HG02798 (cell line): ENCODE measurements at regions not wholly inside any gene's neighbourhood (a gene's known extent, or its start where the extent isn't known, plus 50 kb on each side); places are given as distances from the start of the nearest gene placed in this dataset.
"Not testable (repeated sequence)": the region's sequence is repeated elsewhere in the genome, so short reads cannot be mapped to it uniquely, and the experiment has no call there.

Experiments used
- ATAC-seq: cut with Tn5 transposase; IDR thresholded peaks from one replicate; pipeline ENCODE4 v1.9.1; 2021; ENCODE audit warnings: mild to moderate bottlenecking; ENCODE audit not compliant: unreplicated experiment, poor library complexity

DNA sequence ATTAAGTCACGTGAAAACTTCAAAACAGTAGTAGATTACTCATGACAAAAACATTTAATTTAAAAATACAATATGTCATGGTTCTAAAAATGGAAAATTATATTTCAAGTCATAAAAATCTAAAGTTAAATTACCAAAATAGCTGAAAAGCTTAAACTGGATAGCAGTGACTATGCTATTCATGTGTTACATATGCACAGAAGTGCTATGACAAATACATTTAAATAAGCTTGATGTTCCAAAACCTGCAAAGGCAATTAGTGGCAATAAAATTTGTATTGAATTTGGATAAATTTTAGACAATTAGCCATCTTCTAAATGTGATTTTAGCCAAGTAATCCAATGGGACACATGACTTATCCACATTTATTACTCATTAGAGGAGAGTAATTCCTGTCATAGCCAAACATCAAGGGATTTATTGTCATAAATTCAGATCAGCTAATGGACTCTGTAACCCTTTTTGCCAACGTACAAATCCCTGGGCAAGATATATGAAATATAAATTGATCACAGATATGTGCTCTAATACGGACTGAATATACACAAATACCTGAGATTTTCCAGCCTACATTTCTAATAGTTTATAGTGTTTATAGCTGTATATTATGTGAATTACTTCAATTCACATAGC lies 419.4 kb downstream of the ISL1 start:
- no peak for ATAC-seq

DNA sequence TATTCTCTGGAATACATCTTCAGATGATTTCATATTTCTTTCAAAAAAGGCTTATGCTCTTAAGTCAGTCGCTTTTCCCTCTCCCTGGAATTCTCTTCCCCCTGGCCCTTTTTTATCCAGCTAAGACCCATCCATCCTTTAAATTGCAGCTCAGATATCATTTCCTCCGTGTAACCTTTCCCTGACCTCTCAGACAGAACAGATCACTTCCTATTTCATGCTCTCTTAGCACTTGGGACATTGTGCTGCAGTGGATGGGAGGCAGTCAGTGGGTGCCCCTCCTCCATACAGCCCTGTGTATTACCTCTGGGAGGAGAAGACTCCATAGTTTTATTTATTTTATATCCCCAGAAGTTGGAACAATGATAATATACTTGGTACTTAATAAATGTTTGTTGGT lies 423.4 kb downstream of the ISL1 start:
- ATAC-seq: no peak

DNA sequence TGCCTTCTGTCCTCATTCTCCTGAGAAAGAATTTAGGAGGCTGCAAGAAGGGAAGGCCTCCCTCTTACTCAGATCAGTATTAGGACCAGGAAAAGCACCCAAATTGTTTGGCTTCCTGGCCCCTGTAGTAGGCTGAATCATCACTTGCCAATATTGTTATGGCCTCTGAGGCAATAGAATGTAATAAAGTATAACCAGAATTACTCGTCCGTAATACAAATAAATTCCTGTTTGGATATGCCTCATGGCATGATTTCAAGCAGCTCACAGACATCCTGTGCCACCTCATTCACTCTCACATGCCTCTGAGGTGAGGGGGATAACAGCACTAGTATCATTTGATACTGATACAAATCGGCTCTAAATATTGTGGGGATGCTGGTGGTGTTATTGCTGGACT lies 427.3 kb downstream of the ISL1 start:
- no peak for ATAC-seq

DNA sequence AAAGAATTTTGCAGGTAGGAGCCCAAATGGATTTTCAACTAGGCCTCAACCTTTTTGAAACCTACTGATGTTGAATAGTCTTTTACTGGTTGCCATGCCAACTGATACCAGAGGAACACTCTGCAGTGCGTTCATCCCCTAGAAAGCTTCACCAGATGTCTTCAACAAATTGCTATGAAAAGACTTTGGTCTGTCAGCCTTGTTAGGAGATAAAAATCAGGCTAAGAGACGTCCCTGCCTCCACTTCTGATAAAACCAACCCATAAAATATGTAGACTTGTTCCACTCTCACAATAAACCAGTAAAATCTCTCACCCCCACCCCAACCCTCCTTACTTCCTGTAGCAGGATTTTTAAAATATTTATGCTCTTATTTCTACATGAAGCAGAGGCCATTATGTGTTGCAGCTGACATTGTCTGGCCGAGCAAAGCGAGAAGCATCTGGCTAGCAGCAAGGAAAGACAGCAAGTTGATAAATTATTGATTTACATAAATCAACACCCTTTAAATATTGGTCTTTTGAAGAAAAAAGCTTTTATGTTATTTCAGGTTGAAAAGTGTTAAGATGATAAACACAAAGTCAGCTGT lies 428.7 kb downstream of the ISL1 start:
- ATAC-seq: no peak

DNA sequence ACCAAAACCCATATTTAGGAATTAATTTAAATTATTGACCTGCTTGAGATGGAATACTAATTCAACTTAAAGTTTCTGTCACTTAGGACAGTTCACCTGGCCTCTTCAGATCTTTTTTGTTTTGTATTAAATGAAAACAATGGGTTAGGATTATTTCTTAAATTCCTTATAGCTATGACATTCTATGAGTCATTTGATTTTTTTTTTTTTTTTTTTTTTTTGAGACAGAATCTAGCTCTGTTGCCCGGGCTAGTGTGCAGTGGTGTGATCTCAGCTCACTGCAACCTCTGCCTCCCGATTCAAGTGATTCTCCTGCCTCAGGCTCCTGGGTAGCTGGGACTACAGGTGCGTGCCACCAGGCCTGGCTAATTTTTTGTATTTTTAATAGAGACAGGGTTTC lies 431.6 kb downstream of the ISL1 start:
- ATAC-seq: not testable (repeated sequence)

DNA sequence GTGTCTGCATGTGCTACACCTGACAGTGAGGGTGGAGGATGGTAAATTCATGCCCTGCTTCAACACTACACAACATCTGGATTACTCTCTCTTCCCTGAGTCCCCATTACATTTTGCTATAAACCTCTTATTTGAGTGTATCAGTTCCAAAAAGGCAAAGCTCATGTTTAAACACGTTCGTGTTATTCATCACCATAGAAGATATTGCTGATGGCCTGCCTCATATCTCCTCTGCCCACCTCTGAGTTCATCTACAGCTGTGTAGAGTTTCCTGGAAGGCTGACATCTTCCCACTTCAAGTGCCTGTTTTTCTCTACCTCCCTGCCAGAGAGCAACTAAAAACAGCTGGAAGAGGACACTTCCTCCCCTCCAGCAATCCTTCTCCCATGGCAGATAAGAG lies 433.2 kb downstream of the ISL1 start:
- no peak for ATAC-seq

DNA sequence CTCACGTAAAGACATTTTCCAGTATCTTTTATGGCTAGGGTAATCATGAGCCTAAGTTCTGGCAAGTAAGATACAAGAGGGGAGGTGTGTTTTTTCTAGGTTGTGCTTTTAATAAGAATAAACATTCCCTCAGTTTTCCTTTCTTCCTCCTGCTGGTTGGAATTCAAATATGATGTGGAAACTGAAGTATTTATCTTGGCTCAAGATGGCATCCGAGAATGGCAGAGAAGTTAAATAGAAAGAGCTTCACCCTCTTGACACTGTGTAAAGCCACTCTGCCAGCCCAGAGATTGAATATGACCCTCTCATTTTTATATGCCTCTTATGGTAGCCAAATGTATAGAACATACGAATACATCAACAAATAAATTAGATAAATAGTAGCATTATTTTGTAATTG lies 438.4 kb downstream of the ISL1 start:
- ATAC-seq: no peak

DNA sequence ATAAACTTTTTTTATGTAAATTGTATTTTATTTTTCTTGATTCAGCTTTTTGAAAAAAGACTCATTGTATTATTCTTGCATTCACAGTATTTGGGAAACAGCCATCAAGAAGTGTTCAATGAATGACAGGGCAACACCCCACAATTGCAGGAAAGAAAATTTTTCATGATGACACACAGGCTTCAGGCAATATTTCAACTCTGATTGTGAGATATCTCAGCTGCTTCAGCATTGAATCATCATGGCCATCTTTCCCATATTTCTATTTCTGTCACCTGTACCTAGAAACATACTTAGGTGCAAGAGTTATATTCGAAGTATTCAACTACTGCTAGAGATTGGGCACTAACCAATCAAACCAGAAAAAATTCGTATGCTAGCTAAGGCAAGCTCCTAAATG lies 446.0 kb downstream of the ISL1 start:
- no peak for ATAC-seq

DNA sequence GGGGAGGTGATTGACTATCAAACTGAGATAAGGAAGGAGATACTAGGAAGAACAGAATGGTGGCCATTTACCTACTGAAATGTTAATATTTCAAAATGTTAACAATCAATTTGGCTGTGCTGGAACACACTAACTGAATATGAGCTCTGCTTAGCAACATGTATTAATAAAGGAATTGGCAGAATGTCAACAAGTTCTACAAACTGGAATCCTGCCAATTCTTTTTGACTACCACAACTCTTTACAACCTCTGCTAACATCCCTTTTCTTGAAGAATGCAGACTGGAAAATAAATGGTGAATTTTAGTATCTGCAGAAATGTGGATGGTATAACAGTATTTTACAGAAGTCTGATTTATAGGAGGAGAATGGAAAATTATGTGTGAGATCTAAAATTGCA lies 446.4 kb downstream of the ISL1 start:
- no peak for ATAC-seq

DNA sequence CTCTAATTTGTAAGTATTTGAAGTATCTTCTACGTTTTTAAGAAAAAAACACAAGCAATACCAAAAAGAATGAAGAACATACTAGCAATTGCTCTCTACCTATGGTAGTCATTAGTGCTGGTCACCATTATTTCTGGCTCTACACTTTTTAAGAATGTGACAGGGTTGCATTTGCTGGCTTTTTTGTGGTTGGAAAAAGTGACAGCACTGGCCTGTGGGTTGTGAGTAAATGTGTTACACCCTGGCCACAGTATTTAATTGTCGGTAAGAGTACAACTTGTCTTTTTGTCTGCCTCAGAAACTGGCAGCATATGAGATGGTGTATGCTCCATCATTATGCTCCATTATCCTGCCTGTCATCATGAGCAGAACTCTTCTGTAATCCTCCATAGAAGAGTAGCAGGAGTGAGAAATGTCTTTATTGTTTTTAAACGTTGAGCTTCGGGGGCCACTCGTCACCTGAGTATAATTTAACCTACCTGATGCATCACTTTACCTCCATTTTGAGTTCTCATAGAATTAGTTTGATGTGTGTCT lies 449.8 kb downstream of the ISL1 start:
- no peak for ATAC-seq

DNA sequence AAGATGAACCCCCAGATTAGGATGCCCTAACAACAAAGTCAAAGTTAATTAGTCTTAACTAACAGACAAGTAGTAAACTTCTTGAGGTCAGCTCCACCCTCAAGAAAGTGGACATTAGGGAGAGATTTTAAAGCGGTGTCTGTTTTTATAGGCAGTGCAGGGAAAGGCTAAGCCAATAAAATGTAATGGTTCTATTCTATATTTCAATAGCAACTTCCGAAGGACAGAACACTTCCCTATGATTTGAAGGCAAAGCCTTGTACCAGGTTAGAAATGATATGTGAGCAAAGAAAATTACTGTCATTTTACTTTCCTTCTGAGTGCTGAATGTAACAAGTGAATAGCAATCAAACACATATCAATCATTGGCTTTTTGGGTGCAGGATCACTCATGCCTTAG lies 455.2 kb downstream of the ISL1 start:
- ATAC-seq: no peak

DNA sequence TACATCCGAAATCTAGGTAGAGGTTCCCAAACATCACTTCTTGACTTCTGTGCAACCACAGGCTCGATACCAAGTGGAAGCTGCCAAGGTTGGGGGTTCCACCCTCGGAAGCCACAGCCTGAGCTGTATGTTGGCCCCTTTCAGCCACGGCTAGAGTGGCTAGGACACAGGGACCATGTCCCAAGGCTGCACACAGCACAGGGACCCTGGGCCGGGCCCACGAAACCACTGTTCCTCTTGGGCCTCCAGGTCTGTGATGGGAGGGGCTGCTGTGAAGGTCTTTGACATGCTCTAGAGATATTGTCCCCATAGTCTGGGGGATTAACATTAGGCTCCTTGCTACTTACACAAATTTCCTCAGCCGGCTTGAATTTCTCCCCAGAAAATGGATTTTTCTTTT lies 460.6 kb downstream of the ISL1 start:
- ATAC-seq: no peak

DNA sequence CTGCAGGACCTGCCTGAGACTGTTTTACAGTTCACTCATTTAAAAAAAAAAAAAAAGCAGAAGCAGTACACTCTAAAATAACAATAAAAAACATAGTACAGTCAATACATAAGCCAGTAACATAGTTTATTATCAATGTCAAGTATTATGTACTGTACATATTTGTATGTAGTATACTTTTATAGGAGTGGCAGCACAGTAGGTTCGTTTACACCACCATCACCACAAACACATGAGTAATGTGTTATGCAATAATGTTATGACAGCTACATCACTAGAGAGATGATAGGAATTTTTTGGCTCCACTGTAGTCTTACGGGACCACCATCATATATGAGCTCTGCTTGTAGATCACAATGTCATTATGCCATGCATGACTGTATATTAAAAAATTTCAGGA lies 462.8 kb downstream of the ISL1 start:
- no peak for ATAC-seq

DNA sequence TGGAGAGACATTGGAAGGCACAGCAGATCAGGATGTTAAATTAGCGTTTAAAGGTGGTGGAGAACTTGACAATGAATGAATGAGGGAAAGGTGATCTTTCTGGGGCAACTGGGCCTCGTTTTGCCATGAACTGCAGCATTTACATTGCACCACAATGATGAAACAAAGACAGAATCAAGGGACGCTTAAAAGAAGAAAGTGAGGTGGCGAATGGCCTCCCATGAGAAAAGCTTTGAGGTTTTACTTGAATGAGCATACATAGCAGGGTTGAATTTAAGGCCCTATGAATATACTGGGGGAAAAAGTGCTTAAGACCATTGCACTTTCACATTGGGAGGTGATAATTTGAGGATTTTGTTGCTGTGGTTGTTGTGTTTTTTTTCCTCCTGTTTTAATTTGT lies 476.4 kb downstream of the ISL1 start:
- ATAC-seq: no peak

DNA sequence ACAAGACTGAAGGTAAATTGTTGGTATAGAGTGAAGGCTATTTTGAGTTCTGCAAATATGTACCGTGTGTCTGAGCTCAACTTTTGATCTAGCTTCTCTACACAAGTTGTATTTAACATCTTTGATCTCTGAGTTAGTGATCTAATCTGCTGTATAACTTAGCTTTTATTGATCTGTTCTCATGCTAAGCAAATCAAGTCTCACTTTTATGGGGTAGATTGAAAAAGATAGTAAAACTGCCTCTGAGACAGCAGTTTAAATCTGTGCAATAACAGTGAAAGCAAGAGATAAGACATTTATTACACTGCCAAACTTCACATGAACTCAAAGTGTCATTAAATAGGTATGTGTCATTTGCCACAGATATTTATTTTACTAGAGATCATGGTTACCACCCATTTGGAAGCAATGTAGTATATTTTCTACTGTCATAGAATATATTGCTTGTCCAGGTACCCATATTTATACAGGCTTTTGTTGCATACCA lies 477.3 kb downstream of the ISL1 start:
- ATAC-seq: no peak

DNA sequence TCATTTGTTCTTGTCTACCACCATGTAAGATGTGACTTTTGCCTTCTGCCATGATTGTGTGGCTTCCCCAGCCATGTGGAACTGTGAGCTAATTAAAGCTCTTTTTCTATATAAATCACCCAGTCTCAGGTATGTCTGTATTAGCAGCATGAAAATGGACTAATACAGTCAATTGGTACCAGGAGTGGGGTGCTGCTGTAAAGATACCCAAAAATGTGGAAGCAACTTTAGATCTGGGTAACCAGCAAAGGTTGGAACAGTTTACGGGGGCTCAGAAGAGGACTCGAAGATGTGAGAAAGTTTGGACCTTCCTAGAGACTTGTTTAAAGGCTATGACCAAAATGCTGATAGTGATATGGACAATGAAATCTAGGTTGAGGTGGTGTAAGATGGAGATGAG lies 488.9 kb downstream of the ISL1 start:
- ATAC-seq: no peak

DNA sequence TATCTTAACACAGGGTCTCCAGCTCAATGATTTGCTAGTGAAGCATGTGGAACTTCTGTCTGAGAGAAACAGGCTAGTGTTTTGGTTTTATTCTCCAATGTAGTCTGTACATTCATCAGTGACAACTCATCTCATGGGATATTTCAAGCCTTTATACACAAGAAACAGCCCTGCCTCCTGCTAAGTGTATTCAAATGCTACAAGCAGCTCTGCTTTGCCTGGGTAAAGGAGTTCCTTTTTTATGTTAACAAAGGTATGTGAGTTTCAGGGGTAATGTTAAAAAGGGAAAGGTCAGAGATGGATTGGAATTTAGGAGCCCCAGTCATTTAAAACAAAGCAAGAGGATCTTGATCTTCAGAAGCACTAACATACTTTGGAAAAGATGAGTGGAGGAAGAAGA lies 498.7 kb downstream of the ISL1 start:
- no peak for ATAC-seq

DNA sequence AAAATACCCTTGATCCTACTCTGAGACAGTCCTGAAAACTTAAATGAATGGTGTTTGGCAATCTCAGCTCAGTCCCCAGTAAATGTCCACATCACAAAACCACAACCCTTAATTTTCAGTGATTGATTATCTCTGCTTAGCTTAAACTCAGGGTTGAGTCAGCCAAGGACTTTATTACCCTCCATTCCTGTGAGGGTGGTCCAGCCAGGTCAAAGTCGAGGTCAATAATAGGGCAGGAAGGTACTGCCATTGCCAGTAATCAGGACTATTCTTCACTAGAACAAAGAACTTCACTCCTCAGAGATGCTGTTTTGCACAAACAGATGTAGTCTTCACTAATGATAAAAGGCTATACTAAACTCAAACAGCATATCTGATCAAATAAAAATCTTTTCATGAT lies 499.4 kb downstream of the ISL1 start:
- no peak for ATAC-seq

DNA sequence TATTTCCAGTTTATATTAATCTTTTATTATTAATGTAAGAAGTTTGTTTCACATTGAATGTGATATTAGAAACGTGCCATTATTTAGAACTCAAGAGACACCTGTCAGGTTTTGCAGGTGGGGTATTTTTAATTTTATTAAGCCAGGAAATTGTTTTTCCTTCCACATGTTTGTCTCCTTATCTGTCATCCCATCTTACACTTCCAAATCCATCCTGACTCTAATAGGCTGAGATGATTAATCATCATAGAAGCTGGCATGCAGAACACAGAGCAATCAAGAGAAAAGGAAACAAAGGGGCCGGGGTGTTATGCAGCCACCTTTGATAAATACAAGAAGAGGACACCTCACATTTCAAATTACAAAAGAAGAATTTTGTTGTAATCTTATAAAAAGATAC lies 506.5 kb downstream of the ISL1 start:
- ATAC-seq: no peak

DNA sequence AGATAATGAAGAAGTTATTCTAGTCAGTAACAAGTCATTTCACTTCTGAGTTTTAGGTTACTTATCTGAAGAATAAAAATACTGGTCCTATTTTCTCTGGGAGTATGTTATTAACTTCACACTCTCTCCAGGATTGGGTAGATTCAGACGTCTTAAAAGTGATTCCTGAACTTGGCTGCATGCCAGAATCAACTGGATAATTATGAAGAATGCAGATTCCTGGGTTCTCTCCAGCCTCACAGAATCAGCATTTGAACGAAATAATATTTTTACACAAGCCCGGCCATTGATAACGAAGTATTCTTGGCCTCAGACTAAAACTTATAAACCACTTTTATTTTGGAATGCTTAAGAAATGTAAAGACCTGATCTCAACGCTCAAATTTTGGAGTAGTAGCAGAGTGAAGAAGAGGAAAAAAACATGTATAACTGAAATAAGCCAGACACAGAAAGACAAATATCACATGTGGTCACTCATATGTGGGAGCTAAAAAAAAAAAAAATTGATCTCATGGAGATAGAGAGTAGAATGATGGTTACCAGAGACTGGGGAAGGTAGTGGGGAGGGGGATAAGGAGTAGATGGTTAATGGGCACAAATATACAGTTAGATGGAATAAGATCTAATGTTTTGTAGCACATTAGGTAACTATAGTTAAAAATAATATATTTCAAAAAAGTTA lies 507.3 kb downstream of the ISL1 start:
- no peak for ATAC-seq

DNA sequence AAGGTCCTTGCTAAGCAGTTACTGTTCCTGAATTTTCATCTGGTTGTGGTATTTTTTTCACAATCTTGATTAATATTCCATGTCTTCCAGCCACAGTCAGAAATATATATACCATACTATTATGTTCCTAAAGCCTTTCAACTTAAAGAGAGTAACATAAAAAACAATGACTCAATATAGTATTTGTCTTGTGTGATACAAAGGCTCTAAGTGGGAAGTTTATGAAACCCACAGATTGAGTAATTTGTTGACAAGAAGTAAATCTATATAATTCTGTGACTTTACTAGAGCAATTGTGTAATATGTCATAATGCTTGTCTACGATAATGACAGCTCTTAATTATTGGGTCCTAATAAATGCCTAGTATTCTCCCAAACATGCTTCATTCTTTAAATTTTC lies 509.4 kb downstream of the ISL1 start:
- ATAC-seq: no peak

DNA sequence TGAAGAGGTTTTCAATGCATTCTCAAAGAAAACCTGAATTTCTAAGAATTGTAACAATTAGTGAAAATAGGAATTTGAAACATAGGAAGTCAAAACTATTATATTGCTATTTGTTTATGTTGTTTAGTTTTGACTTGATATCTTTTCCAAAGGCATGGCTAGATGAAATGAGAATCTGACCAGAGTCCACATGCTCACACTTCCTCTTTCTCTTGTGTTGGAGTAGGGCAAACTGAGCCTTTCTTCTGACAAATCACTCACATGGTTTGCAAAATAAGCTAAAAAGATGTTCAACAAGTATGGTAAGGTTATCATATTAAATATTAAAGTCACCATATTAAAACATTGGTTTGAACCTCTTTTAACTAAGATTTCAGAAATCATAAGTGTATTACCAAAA lies 512.6 kb downstream of the ISL1 start:
- no peak for ATAC-seq
